GM19467 (cell line): ENCODE measurements at regions not wholly inside any gene's neighbourhood (a gene's known extent, or its start where the extent isn't known, plus 50 kb on each side); places are given as distances from the start of the nearest gene placed in this dataset.
"Not testable (repeated sequence)": the region's sequence is repeated elsewhere in the genome, so short reads cannot be mapped to it uniquely, and the experiment has no call there.

ENCODE experiments used
- ATAC-seq: cut with Tn5 transposase; IDR thresholded peaks from one replicate; pipeline ENCODE4 v1.9.1; 2021; ENCODE audit warnings: mild to moderate bottlenecking, moderate library complexity; ENCODE audit not compliant: unreplicated experiment

DNA sequence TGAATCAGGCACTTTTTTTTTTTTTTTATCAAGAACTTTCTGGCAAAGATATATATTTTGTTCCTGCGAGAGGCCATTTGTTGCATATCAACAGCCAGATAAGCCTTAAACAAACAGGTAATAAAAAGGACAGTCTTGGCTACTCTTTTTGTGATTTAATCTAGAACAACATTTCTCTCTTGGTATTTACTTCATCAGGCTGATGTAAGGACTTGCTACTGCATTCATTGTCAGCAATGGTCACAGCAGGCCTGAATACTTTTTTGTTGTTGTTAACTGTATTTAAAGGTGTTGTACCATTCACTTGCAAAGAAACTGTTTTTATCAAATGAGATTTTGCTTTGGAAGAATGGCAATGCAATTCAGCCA, 683.8 kb downstream of the IRS1 start:
- no peak for ATAC-seq

GRCh38 chr2:226115102-226115831, 684.4 kb downstream of the IRS1 start:
- no peak for ATAC-seq

DNA sequence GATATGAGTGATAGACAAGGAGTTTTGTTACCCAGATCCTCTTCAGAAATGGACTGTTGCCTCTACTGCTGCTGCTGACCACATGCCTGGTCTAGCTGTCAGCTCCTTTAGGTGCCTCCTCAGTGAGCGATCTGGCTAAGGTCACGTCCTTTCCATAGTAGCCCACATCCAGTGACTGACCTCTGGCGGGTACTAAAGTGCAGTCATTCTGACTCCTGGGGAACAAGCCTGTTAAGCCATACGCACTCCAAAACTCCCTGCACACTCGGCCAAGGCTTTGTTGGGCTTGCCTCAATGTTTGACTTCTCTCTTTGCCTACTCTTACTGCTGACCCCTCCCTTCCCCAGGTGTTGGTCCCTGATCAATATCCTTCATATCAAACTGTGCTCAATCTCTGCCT, 685.2 kb downstream of the IRS1 start:
- no peak for ATAC-seq

- ATAC-seq: no peak
These were observed 699.6 kb downstream of the NYAP2 start for GRCh38 chr2:226098861-226099745.

DNA sequence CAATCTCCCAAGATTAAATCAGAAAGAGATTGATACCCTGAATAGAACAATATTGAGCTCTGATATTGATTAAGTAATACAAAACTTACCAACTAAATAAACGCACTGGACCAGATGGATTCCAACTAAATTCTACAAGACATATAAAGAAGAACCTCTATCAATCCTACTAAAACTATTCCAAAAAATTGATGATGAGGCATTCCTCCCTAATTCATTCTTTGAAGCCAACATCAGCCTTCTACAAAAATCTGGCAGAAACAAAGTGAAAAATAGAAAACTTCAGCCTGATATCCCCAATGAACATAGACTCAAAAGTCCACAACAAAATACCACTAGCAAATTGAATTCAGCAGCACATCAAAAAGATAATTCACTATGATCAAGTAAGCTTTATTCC, 695.5 kb downstream of the NYAP2 start:
- ATAC-seq: no peak

GRCh38 chr2:226093364-226093763, 693.9 kb downstream of the NYAP2 start:
- no peak for ATAC-seq

DNA sequence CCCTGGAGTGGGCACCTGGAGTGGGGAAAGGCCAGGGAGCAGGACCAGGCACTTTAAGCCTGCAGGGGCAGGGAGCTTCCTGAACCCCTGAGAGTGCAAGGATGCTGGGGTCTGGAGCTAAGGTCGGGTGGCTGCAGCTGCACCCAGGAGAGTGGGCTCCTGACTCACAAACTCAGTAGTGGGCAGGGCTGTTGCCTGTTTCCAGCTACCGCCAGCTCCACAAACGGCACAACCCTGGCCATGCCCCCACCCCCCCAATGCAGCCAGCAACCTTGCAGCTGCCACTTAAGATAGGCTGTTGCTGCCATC, 688.8 kb downstream of the NYAP2 start:
- no peak for ATAC-seq

DNA sequence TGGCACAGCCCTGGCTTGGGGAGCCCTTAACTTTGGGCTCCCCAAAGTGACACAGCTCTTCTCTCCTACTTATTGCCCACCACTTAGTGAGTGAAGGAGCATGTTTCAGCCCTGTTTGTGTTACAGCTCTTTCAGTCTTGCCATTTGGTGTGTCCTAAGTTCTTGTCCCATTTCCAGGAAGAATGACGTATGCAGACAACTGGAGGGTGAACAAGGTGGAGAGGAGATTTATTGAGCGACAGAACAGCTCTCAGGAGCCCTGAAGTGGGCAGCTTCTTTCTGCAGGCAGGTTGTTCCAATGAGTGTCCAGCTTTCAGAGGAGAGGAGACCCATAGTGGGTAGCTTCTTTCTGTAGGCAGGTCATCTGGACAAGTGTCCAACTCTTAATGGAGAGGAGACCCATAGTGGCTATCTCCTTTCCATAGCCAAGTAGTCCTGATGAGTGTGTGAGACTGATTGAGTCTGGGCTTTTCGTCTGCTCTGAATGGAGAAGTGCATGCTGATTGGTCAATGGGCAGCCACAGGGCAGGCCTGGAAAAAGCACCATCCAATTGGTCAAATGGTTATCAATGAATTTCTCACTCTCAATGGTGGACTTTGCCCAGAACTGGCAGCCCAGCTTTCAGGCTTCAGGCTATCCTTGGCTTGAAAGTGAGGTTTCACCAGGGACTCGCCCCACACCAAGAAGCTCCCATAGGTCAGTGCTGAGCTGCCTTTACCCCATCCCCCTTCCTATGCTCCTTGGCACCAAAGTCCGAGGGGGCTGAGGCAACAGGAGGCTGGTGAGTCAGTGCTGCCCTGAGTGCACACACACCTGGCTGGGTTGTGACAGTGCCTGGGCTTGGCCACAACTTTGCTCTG, 688.2 kb downstream of the NYAP2 start:
- ATAC-seq: no peak

GRCh38 chr2:226087051-226087450, 687.5 kb downstream of the NYAP2 start:
- ATAC-seq: no peak

DNA sequence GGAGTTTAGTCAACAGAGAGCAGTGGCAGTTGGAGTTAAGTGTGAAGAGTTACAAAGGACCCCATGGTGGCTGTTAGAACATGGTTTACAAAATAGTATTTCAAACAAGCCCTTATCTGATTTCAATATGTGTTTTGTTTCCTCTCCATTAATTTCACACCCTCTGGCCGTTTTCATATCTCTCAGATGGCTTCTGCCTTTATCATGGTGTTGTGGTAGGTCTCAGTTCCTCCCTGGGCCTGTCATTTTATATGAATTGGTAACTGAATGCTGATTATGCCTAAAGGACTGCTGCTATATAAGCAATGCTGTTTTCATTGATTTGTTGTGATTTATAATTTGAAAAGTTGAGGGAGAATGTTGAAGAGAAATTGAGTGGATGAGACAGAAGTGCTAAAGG, 686.7 kb downstream of the NYAP2 start:
- ATAC-seq: no peak

DNA sequence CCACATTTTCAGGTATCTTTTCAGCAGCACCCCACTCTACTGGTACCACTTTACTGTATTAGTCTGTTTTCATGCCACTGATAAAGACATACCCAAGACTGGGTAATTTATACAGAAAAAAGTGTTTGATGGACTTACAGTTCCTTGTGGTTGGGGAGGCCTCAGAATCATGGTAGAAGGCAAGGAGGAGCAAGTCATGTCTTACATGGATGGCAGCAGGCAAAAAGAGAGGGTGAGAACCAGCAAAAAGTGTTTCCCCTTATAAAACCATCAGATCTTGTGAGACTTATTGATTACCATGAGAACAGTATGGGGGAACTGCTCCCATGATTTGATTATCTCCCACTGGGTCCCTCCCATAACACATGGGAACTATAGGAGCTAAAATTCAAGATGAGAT, 685.9 kb downstream of the NYAP2 start:
- not testable (repeated sequence) for ATAC-seq

- no peak for ATAC-seq
These were observed 680.8 kb downstream of the NYAP2 start for GRCh38 chr2:226080334-226080733.

DNA sequence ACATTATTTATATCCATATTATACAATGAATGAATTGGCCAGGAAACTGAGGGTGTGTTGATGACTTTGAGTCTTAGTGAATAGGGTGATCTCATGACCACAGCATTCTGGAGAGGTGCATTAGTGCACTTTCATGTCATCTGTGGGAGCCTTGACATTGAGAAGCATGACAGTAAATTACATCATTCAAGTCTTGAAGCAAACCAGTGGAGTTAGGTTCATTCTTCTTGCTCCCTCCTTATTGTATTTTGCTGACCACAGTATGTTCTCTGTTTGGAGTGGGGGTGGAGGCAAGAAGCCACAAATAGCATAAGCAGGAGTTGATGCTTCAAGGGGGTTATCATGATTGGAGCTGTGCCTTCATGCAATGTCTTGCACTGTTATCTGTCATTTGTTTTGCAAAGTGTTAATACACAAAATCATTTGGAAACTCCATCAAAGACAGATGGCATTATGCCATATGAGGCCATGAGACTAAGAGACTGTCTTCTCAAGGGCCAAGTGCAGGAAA, 680.2 kb downstream of the NYAP2 start:
- no peak for ATAC-seq

- ATAC-seq: no peak
These were observed 679.7 kb downstream of the NYAP2 start for GRCh38 chr2:226079196-226079595.

GRCh38 chr2:226078666-226079065, 679.2 kb downstream of the NYAP2 start:
- no peak for ATAC-seq

- no peak for ATAC-seq
These were observed 678.3 kb downstream of the NYAP2 start for GRCh38 chr2:226077841-226078240.

DNA sequence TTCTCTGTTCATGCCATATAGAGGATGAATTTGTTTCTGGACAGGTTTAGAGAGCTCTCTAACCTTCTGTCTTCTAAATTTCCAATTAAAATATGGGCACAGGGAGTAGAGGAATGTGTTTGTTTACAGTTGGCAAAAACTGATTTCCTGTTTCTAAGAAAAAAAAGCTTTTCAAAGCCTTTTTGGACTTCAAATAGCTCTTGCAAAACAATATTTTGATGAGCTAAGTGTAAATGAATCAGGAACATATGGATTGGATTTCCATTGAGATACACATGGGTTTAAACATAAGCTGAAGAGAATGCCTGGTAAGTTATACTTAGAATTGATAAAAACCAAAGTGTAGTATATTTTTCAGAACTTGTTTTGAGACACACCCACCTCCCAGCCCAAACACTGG, 677.5 kb downstream of the NYAP2 start:
- no peak for ATAC-seq

DNA sequence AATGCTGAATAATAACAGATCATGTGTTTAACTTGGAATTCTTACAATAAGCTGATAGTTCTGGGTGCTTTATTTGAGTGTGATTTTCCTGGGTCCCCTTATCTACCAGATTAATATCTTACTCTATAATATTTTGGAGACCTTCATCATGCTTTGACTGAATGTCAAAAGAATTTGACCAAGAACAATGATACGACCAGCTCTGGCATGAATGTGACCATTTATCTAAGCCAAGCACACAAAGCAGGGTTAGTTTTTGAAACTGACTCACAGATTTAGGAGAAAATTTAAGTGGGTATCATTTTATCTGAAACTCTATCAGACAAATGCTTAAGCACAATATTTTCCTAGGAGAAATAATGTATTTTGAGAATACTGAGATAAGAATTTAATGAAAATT, 677.0 kb downstream of the NYAP2 start:
- ATAC-seq: no peak

DNA sequence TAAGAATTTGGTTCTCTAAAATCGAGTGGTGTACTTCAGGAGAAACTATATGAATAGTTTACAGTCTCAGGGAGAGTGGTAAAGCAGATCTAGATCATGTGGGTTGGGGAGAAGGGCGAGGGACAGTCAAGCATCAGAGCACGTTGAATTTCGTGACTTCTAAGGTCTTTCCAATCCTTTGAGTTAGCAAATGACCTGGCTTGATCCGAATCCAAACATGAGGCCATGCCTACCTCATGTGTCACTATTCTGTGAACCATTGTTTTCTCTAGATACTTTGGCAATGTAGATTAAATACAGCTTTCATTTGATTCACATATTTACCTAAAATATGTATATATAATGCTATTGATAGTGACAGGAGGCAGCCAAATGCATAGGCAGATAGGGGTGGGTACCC, 674.9 kb downstream of the NYAP2 start:
- ATAC-seq: no peak

GRCh38 chr2:226073496-226074160, 674.1 kb downstream of the NYAP2 start:
- no peak for ATAC-seq

DNA sequence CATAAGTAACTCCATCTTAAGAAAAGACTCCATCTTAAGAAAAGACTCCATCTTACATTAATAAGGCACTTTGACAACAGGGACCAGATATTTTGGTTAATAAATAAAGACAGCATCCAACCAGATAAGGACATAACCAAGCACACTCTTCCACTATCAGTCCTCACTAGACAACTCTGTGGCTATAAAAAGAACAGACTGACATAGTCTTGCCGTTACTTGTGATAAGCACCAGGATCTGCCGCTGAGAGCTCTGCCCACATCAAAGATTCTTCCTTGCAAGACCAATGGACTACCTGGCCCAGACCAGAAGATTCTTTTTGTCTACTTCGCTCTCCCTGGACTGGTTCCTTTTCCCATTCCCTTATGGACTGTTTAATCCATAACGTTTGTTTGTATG, 667.4 kb downstream of the NYAP2 start:
- ATAC-seq: no peak
